GM19397 (cell line): ENCODE measurements at regions not wholly inside any gene's neighbourhood (a gene's known extent, or its start where the extent isn't known, plus 50 kb on each side); places are given as distances from the start of the nearest gene placed in this dataset.
A peak's percentile ranks its signal among the peaks of the same experiment; 100 is the strongest.
"Not testable (repeated sequence)": the region's sequence is repeated elsewhere in the genome, so short reads cannot be mapped to it uniquely, and the experiment has no call there.

Source experiments
- ATAC-seq: cut with Tn5 transposase; IDR thresholded peaks from one replicate; pipeline ENCODE4 v1.9.1; 2021; ENCODE audit warnings: mild to moderate bottlenecking, moderate library complexity; ENCODE audit not compliant: unreplicated experiment

GRCh38 chr12:13518034-13518433 is 321.5 kb downstream of the EMP1 start:
- not testable (repeated sequence) for ATAC-seq

DNA sequence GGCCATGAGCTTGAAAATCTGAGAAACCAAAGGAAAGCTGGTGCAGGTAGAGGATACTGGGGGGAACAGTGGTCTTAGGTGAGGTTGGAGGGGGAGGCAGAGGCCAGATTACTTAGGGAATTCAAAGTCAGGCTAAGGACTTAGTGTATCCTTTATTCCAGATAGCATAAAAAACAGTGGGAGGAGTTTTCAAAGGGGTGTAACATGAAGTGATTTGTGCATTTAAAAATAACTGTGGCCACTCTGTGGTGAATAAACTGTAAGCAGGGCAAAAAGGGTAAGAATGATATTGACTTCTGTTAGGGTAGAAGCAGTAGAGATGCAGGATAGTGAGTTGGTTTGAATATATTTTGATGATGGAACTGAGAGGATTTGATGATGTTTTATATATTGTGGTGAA is 313.2 kb downstream of the EMP1 start:
- ATAC-seq = no peak

- no peak for ATAC-seq
These were observed 309.1 kb downstream of the EMP1 start for GRCh38 chr12:13505636-13506035.

- no peak for ATAC-seq
These were observed 308.7 kb downstream of the EMP1 start for GRCh38 chr12:13505224-13505623.

DNA sequence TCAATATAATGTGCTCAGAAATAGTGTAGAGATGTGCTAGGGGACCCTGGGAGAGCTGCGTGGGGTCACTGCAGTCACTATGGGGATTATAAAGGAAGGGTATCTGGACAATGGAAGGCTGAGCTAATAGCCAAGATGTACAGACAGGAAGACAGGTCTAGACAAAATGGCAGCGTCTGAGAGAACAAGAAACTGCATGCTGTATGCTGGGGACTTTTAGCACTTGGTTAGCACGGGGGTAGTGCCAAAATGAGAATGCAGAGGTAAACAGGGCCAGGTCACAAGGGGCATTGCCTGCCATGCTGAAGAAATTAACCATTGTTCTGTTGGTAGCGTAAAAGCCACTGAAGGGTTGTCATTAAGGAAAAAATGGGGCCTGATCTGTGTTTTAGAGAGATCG is 308.2 kb downstream of the EMP1 start:
- ATAC-seq = no peak

DNA sequence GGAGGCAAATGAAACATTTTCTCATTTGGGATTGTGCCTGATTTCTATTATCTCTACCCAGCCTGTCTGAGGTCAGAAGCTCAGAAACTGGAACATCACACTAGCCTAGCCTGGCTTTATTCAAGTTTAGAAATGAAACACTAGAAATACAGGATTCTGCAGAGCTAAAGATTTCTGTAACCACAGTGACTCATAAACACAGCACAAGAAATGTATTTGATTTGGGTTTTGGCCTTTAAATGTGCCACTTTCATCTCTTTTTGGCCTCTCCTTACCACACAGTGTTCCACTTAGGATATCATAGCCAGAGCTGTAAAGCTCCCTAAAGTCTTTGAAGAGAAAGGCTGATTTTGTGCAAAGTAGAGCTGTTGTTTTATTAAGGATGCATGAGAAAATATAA is 307.5 kb downstream of the EMP1 start:
- no peak for ATAC-seq

- ATAC-seq = no peak
These were observed 306.7 kb downstream of the EMP1 start for GRCh38 chr12:13503094-13503835.

- ATAC-seq = no peak
These were observed 302.5 kb downstream of the EMP1 start for GRCh38 chr12:13499008-13499407.

GRCh38 chr12:13496111-13496510 is 299.6 kb downstream of the EMP1 start:
- ATAC-seq = no peak

DNA sequence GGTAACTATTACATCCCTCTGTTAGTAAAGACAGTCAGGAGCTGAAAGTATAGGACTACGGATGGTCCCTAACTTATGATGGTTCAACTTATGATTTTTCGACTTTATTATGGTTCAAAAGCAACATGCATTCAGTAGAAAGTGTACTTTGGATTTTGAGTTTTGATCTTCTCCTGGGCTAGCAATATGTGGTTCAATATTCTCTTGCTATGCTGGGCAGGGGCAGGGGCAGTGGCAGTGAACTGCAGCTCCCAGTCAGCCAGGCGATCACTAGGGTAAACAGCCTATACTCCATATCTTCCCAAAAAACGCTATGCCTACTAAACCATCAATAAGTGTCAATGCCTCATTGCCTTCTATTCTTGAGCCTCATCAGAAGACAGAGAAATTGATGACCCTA is 292.7 kb downstream of the EMP1 start:
- no peak for ATAC-seq

- ATAC-seq = no peak
These were observed 290.8 kb downstream of the EMP1 start for GRCh38 chr12:13487326-13487725.

DNA sequence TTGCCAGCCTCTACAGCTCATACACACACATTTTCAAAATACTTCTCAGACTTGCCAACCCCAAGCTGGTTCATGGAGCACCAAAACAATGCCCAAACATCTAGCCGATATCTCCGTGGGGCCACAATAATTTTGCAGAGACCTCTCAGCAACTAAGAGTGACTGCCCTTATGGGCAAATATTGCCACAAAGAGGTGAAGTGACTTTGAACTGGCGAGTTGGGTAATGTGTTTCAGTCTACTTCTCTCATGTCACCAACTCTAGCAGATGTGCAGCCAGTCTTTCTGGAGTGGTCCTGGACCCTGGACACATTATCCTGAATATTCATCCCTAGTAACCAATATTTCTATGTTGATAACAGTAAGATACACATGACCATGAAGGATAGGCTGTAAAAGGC is 290.3 kb downstream of the EMP1 start:
- ATAC-seq = no peak

- no peak for ATAC-seq
These were observed 282.2 kb downstream of the EMP1 start for GRCh38 chr12:13478650-13479181.

GRCh38 chr12:13474381-13474780 is 277.9 kb downstream of the EMP1 start:
- no peak for ATAC-seq

DNA sequence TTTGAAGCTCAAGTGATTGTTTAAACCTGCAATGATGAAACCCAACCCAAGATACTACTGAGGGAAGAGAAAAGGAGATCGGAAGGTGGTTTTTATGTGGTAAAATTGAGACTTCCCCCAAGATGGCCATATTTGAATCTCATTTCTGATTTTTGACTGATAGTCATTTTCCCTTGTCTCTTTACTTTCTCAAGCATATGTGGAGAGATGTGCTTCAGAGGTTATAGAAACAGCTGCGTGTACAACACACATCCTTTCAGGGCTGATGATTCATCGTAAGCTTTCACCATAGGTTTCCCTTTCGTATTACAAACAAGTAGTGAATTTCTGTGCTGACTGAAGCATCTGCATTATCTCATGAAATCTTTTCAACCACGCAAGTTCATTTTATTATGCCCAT is 276.2 kb downstream of the EMP1 start:
- ATAC-seq = peak; percentile 96

- no peak for ATAC-seq
These were observed 274.9 kb downstream of the EMP1 start for GRCh38 chr12:13471471-13471870.

- ATAC-seq = no peak
These were observed 269.1 kb downstream of the EMP1 start for GRCh38 chr12:13465635-13466034.

GRCh38 chr12:13463189-13463588 is 266.7 kb downstream of the EMP1 start:
- ATAC-seq = no peak

- ATAC-seq = no peak
These were observed 265.9 kb downstream of the EMP1 start for GRCh38 chr12:13462450-13462849.

- ATAC-seq = no peak
These were observed 259.2 kb downstream of the EMP1 start for GRCh38 chr12:13455778-13456144.

- no peak for ATAC-seq
These were observed 258.7 kb downstream of the EMP1 start for GRCh38 chr12:13454991-13455777.

- no peak for ATAC-seq
These were observed 256.5 kb downstream of the EMP1 start for GRCh38 chr12:13452955-13453570.
